ENCODE measurements at regions not wholly inside any gene's neighbourhood (a gene's known extent, or its start where the extent isn't known, plus 50 kb on each side); places are given as distances from the start of the nearest gene placed in this dataset.

GRCh38 chr2:180828756-180829155, 151.6 kb upstream of the UBE2E3 start:
- TF ChIP-seq EZH2 (IDR thresholded peaks at IDR 0.05; ENCODE audit: insufficient read depth, low read length), result no peak
- TF ChIP-seq CTCF (IDR thresholded peaks at IDR 0.05; ENCODE audit: insufficient read depth, low read depth, low read length), result no peak

Measured in astrocyte (in vitro differentiated cells and primary cell).